ENCODE measurements at regions not wholly inside any gene's neighbourhood (a gene's known extent, or its start where the extent isn't known, plus 50 kb on each side); places are given as distances from the start of the nearest gene placed in this dataset.

- no peak for DNase-seq
These were observed 60.2 kb downstream of the ADAMTS1 start for GRCh38 chr21:26784974-26785373.

- no peak for DNase-seq
These were observed 61.6 kb downstream of the ADAMTS1 start for GRCh38 chr21:26783466-26784195.

GRCh38 chr21:26782747-26783146 lies 62.5 kb downstream of the ADAMTS1 start:
- no peak for DNase-seq

- no peak for DNase-seq
These were observed 62.9 kb downstream of the ADAMTS1 start for GRCh38 chr21:26782331-26782730.

- no peak for DNase-seq
These were observed 63.9 kb downstream of the ADAMTS1 start for GRCh38 chr21:26781331-26781730.

GRCh38 chr21:26777166-26777565 lies 68.0 kb downstream of the ADAMTS1 start:
- no peak for DNase-seq

GRCh38 chr21:26776310-26777021 lies 68.7 kb downstream of the ADAMTS1 start:
- DNase-seq: no peak

GRCh38 chr21:26773058-26773457 lies 72.2 kb downstream of the ADAMTS1 start:
- no peak for DNase-seq

- no peak for DNase-seq
These were observed 75.5 kb downstream of the ADAMTS1 start for GRCh38 chr21:26769613-26770188.

GRCh38 chr21:26766826-26767325 lies 78.3 kb downstream of the ADAMTS1 start:
- DNase-seq: no peak

- DNase-seq: no peak
These were observed 83.9 kb downstream of the ADAMTS1 start for GRCh38 chr21:26761174-26761915.

GRCh38 chr21:26759731-26760130 lies 85.5 kb downstream of the ADAMTS1 start:
- DNase-seq: no peak

GRCh38 chr21:26758083-26758880 lies 86.9 kb downstream of the ADAMTS1 start:
- no peak for DNase-seq

- DNase-seq: no peak
These were observed 88.6 kb downstream of the ADAMTS1 start for GRCh38 chr21:26756491-26757159.

GRCh38 chr21:26754853-26755252 lies 90.4 kb downstream of the ADAMTS1 start:
- DNase-seq: no peak

GRCh38 chr21:26753822-26754221 lies 91.4 kb downstream of the ADAMTS1 start:
- no peak for DNase-seq

- DNase-seq: no peak
These were observed 92.4 kb downstream of the ADAMTS1 start for GRCh38 chr21:26752849-26753248.

- no peak for DNase-seq
These were observed 93.9 kb downstream of the ADAMTS1 start for GRCh38 chr21:26751305-26751704.

- no peak for DNase-seq
These were observed 97.1 kb downstream of the ADAMTS1 start for GRCh38 chr21:26748066-26748465.

- no peak for DNase-seq
These were observed 98.0 kb downstream of the ADAMTS1 start for GRCh38 chr21:26747216-26747615.

GRCh38 chr21:26743524-26743923 lies 101.7 kb downstream of the ADAMTS1 start:
- no peak for DNase-seq

- no peak for DNase-seq
These were observed 106.0 kb downstream of the ADAMTS1 start for GRCh38 chr21:26739189-26739588.

All from NCI-H1092 (cell line).